ENCODE measurements at regions not wholly inside any gene's neighbourhood (a gene's known extent, or its start where the extent isn't known, plus 50 kb on each side); places are given as distances from the start of the nearest gene placed in this dataset.
A peak's percentile ranks its signal among the peaks of the same experiment; 100 is the strongest.
"Not testable (repeated sequence)": the region's sequence is repeated elsewhere in the genome, so short reads cannot be mapped to it uniquely, and the experiment has no call there.

GRCh38 chr2:132318481-132318880 lies 98.1 kb upstream of the GPR39 start:
- DNase-seq (ENCODE audit: low read depth), result not testable (repeated sequence)

- not testable (repeated sequence) for DNase-seq (ENCODE audit: low read depth)
Observed at GRCh38 chr2:132324005-132324404, 92.6 kb upstream of the GPR39 start.

GRCh38 chr2:132332345-132333033 lies 84.1 kb upstream of the GPR39 start:
- not testable (repeated sequence) for DNase-seq (ENCODE audit: low read depth)

GRCh38 chr2:132337135-132337534 lies 79.5 kb upstream of the GPR39 start:
- not testable (repeated sequence) for DNase-seq (ENCODE audit: low read depth)

- not testable (repeated sequence) for DNase-seq (ENCODE audit: low read depth)
Observed at GRCh38 chr2:132337844-132338243, 78.8 kb upstream of the GPR39 start.

GRCh38 chr2:132347041-132347780 lies 69.4 kb upstream of the GPR39 start:
- peak; percentile 82 for DNase-seq (ENCODE audit: low read depth)

- DNase-seq (ENCODE audit: low read depth), result peak; percentile 69
Observed at GRCh38 chr2:132349092-132349687, 67.4 kb upstream of the GPR39 start.

- DNase-seq (ENCODE audit: low read depth), result not testable (repeated sequence)
Observed at GRCh38 chr2:132351668-132352067, 64.9 kb upstream of the GPR39 start.

- DNase-seq (ENCODE audit: low read depth), result peak; percentile 44
Observed at GRCh38 chr2:132352481-132353001, 64.1 kb upstream of the GPR39 start.

- DNase-seq (ENCODE audit: low read depth), result not testable (repeated sequence)
Observed at GRCh38 chr2:132353380-132353779, 63.2 kb upstream of the GPR39 start.

GRCh38 chr2:132360964-132361363 lies 55.6 kb upstream of the GPR39 start:
- DNase-seq (ENCODE audit: low read depth), result not testable (repeated sequence)

GRCh38 chr2:132361498-132361897 lies 55.1 kb upstream of the GPR39 start:
- DNase-seq (ENCODE audit: low read depth), result not testable (repeated sequence)

GRCh38 chr2:132363352-132363751 lies 53.3 kb upstream of the GPR39 start:
- DNase-seq (ENCODE audit: low read depth), result not testable (repeated sequence)

GRCh38 chr2:132365963-132366362 lies 50.6 kb upstream of the GPR39 start:
- not testable (repeated sequence) for DNase-seq (ENCODE audit: low read depth)

- no peak for DNase-seq (ENCODE audit: low read depth)
Observed at GRCh38 chr2:132366421-132367180, 50.0 kb upstream of the GPR39 start.

Data from iris pigment epithelial cell (primary cell).